NT2/D1 (cell line): ENCODE measurements at regions not wholly inside any gene's neighbourhood (a gene's known extent, or its start where the extent isn't known, plus 50 kb on each side); places are given as distances from the start of the nearest gene placed in this dataset.

Experiments used
- SUZ12 ChIP-seq: IDR thresholded peaks from 2 replicates; pipeline ENCODE4 v1.6.1; 2011; ENCODE audit not compliant: insufficient read length, insufficient read depth; ENCODE audit errors: extremely low read depth
- YY1 ChIP-seq: IDR thresholded peaks from 2 replicates; pipeline ENCODE4 v1.6.1; 2011; ENCODE audit not compliant: insufficient read length, insufficient read depth
- ZNF274 ChIP-seq: IDR thresholded peaks from 2 replicates; pipeline ENCODE4 v1.6.1; 2011; ENCODE audit warnings: mild to moderate bottlenecking, low read depth, low read length

GRCh38 chr1:95854457-95854856 lies 620.4 kb downstream of the RWDD3 start:
- no peak for TF ChIP-seq SUZ12
- TF ChIP-seq ZNF274, result no peak
- TF ChIP-seq YY1, result no peak
